ENCODE measurements at regions not wholly inside any gene's neighbourhood (a gene's known extent, or its start where the extent isn't known, plus 50 kb on each side); places are given as distances from the start of the nearest gene placed in this dataset.

DNA sequence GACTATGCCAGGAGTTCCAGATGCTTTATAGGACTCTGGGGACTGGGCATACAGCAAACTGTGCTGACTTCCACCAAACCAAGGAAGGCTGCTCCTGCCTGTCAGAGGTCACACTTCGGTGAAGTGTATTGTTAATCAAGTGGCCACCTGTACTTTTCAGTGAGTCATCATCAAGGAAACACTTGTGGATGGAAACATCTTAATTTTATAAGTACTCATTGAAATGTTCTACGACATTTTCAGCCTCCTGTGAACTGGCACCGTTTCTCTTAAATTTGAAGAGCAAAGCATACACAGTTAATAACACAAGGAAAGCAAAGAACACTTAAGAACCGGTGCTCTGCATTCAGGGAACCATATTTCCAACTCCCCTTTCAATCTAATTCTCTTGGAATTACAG, 801.7 kb upstream of the DPPA4 start:
- Histone ChIP-seq H3K14ac (ENCODE audit: insufficient read depth, low read length) (no peak overlapping the region), H4K8ac (replicated peaks; ENCODE audit: insufficient read length, low read depth, low read length) (no peak overlapping the region), H4K91ac (ENCODE audit: insufficient read length, low read depth, low read length) (no peak overlapping the region), H3K79me1 (ENCODE audit: insufficient read depth, low read depth, low read length, poor library complexity, severe bottlenecking) (no peaks in the 10 kb centered on the region), H3K4ac (ENCODE audit: low read depth, low read length) (no peak overlapping the region), H3K23me2 (ENCODE audit: insufficient read length, low read depth, low read length, poor library complexity, severe bottlenecking) (no peaks in the 10 kb centered on the region), H4K5ac (ENCODE audit: insufficient read length, low read depth, low read length) (no peak overlapping the region), H3K79me2 (ENCODE audit: insufficient read depth, low read length) (no peaks in the 10 kb centered on the region), H2AK5ac (ENCODE audit: insufficient read length, low read length) (no peak overlapping the region), H2BK5ac (ENCODE audit: insufficient read length, low read length) (no peak overlapping the region), H3K27ac (ENCODE audit: insufficient read length, low read depth, low read length) (no peak overlapping the region), H3K4me2 (ENCODE audit: insufficient read depth, insufficient read length, low read length) (no peak overlapping the region), H2BK12ac (ENCODE audit: insufficient read length, low read depth, low read length) (no peak overlapping the region), H2AFZ (ENCODE audit: low read length) (no peak overlapping the region), H3K56ac (ENCODE audit: insufficient read length, low read depth, low read length) (no peak overlapping the region), H4K20me1 (ENCODE audit: control insufficient read depth, insufficient read depth, insufficient read length) (no peaks in the 10 kb centered on the region), H2BK120ac (ENCODE audit: low read depth, low read length, poor library complexity, severe bottlenecking) (no peak overlapping the region), H3T11ph (ENCODE audit: low read length) (no peak overlapping the region), H3K23ac (ENCODE audit: insufficient read length, low read depth, low read length) (no peak overlapping the region), H3K18ac (ENCODE audit: insufficient read length, low read depth, low read length) (no peak overlapping the region), H3K9me3 (ENCODE audit: control insufficient read depth, low read depth, low read length) (no peaks in the 10 kb centered on the region), H2BK15ac (ENCODE audit: low read depth, low read length) (no peak overlapping the region), H3K4me1 (ENCODE audit: insufficient read depth, low read length) (no peaks in the 10 kb centered on the region; the same call in 1 of the 2 replicates), H3K9ac (ENCODE audit: extremely low read depth, insufficient read length, low read length) (no peak overlapping the region), H3K27me3 (ENCODE audit: insufficient read depth, low read length) (no peaks in the 10 kb centered on the region), H2BK20ac (ENCODE audit: low read depth, low read length, poor library complexity, severe bottlenecking) (no peak overlapping the region)
- no peak for DNase-seq
- TF ChIP-seq CTCF (conservative IDR thresholded peaks at IDR 0.05) = no peak
- Mint-ChIP-seq H3K36me3 (ENCODE audit: insufficient read depth in 1 of 3, low read depth in 3 of 3) (peaks cover 0 to 10% (median 0%) of the 10 kb centered on the region in 3 experiments; a peak in 2 of 7 replicates), H3K4me1 (peaks cover 4 to 12% of the 10 kb centered on the region in 2 experiments), H3K27ac (no peak overlapping the region; a peak in 1 of 7 replicates), H3K27me3 (ENCODE audit: low read depth) (no peaks in the 10 kb centered on the region), H3K9me3 (peaks cover 0 to 3% of the 10 kb centered on the region in 2 experiments; a peak in 2 of 5 replicates), H3K4me3 (no peak overlapping the region)
- WGBS (ENCODE audit: extremely low coverage, insufficient read length, low lambda C conversion rate) = no CpG with 5 or more reads among the region's 4 CpGs

Measured in H9 (cell line).